HK-2 (cell line): ENCODE measurements at regions not wholly inside any gene's neighbourhood (a gene's known extent, or its start where the extent isn't known, plus 50 kb on each side); places are given as distances from the start of the nearest gene placed in this dataset.
"Not testable (repeated sequence)": the region's sequence is repeated elsewhere in the genome, so short reads cannot be mapped to it uniquely, and the experiment has no call there.

Experiments used
- DNase-seq: peaks from one replicate; pipeline ENCODE4 v3.0.0-alpha.2; 2018; ENCODE audit not compliant: unreplicated experiment

DNA sequence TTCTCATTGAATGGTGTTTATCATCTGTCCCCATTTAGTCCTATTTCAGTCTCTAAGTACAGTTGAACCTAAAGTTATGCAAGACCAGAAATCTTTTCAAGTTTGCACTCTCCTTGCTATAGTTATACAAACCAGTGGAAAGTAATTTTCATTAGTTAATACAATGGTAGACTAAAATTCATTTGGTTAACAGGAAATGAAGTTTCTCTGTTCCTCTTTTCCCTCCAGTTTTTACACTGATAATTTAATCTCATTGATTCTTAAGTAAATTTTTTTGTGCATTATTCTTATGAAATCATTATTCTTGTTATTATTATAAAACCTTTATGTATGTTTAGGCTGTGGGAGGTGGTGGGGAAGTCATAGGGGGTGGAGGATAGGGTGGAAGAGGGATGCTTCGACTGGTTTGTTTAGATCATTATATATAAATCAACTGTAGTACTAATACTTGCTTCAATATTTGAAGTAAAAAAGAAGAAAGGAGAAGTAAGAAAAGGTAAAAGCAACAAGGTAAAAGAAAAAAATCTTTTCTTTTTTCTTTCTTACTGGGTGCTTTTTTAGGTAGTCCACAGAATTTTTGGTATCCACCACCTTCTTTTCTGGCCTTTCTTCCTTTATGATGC lies 104.1 kb downstream of the GPR85 start:
- no peak for DNase-seq

DNA sequence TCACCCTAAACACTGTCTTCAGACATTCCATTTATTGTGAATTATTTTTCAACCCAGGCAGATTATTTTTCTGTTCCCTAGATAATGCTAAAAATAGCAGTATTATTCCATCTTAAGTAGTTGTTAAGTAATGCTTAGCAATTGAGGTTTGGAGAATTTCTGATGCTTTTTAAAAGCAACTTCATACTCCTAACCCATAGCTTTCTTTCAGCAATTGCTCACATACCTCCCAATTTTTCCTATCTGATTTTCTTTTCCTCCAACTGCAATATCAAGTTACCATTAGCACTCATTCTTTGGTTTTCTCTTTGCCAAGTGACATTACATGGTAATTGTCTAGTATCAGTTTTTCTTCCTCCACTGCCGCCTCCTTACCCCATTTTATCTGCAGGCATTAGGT lies 104.7 kb downstream of the GPR85 start:
- no peak for DNase-seq

DNA sequence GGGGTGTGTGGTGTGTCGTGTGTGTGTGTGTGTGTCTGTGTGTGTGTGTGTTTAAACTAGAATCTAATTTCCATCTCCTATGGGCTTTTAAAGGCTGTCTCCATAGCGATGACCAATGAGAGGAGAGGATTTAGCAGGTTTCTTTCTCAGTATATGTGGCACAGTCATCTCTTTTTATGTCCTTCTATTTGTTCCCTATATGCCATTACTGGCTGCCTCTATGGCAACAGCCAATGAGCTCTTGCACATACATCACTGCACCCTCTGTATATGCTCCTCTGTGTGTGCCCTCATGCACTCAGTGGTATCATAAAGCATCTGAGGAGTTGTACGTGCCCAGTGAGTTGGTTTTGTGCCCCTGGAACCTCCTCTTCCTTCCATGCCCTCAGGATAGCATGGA lies 107.6 kb downstream of the GPR85 start:
- not testable (repeated sequence) for DNase-seq

DNA sequence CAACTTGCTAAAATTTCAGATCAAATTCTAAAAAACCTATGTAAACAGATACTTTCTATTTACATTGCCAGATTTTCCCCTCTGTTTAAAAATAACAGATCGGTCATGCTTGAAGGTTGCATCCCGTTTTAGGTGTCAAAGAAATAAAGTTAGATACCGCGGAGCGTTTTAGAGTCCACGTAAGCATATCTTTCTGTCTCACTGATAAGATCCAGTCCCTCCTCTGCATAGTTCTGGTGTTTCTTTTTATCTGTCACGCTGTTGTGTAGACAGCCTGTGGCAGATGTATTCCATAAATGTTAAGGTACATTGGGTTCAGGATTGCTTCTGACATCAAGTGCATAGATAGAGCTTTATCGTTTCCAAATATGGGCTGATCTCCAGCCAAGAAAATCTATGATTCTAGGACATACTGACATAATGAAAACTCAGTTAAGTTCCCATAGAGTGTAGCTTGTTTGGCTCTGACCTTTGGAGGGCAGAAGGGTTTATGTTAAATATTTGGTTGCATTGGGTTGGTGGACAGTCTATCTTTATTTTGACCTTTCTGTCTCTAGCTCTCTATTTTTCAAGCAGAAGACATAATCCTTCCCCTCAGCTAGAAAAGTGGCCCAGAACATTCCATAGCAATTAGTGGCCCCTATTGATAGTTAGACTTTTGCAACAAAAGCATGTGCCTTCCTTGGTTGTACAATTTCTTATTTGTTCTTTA lies 109.2 kb downstream of the GPR85 start:
- DNase-seq, result not testable (repeated sequence)

DNA sequence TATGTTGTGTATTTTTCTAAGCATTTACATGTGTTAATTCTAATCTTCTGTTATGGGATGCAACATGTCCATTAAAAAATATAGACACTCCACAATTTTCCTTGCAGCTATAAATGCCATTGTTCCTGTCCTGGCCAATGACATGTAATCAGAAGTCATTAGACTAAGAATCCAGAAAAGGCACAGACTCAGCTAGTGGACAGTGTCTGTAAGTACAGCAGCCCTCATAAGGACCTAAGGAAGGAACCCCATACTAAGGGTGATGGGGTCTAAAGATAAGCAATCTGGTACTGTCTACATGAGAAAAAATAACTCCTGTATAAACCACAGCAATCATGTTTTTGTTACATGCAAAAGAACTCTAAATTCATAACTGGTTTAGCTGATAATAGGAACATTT lies 115.9 kb downstream of the GPR85 start:
- no peak for DNase-seq

DNA sequence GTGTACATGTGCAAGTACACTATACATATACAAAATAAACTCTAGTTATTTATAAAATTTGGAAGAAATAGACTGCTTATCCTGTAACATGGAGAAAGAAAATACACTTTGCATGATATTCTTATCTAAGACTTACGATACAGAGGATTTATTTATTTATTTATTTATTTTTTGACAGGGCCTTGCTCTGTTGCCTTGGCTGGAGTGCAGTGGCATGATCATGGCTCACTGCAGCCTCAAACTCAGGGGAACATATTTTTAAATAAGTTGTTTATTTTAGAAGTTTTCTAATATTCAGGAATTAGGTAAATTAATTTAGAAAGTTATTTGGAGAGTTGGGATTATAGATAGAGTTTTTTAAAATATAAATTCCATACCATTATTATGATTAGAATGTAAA lies 116.7 kb downstream of the GPR85 start:
- no peak for DNase-seq

DNA sequence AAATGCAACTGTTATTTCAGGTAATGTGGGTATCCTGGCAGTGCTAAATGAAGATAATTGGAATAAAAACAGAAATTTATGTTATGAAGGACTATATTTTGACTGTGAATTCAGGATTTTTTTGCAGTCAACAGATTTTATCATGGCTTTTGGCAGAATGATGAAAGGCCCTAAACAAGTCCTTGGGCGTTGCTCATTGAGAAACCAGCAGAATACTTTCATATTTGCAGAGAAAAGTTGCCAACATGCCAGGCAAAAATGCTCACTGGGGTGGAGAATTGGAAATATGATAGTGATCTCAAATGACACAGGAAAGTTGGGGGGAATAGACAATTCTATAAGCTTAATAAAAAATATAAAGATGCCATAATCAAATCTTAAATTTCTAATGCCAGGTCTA lies 121.1 kb downstream of the GPR85 start:
- DNase-seq, result no peak

DNA sequence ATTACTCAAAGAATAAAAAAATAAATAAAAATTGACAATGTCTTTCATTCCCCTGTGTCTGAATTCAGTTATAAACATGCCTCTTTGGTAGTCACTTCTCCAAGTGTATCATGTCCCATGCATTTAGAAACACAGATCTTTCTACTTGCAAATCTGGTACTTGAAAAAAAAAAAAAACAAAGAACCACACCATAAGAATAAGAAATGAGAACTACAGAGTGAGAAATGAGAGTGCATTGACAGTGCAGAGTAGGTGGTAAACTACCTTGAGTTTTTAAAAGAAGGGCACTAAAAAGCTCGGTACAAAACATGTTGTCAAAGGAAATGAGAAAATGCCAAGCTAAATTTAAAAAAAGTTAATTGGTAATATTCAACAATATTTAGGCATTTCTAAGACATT lies 123.0 kb downstream of the GPR85 start:
- no peak for DNase-seq

DNA sequence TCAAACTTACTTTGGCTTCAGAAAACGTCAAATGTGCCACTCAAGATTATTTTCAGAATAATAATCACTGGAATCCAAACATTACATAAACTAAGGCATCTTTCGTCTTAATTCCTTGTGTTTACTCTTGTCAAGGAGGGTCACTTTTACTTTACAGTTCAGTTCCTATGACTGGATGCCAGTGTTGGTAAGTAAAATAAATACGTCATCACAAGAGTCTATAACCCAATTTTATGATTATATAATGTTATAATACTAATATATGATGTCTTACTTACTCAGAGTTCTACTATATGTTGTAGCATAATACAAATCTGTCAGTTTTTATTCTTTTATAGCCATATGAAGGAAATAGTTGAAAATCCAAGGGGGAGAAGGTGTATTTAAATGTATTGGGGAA lies 123.8 kb downstream of the GPR85 start:
- DNase-seq, result no peak

DNA sequence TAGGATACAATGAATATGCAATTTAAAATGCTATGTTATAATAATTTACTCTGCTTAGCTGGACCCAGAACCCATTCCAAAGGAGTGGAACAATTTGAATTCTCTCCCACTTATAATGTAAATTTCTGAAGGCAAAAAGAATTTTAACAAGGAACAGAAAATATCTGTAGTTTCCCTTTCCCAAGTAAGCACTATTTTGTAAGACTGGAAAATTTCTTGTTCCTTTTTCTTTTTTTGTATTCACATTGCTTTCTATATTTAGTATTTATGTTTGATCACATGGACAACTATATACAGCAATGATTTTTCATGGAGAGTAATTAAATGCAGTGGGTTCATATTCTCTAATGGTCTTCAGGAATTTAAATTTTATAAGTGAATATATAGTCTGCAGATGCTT lies 127.4 kb downstream of the GPR85 start:
- DNase-seq, result no peak

DNA sequence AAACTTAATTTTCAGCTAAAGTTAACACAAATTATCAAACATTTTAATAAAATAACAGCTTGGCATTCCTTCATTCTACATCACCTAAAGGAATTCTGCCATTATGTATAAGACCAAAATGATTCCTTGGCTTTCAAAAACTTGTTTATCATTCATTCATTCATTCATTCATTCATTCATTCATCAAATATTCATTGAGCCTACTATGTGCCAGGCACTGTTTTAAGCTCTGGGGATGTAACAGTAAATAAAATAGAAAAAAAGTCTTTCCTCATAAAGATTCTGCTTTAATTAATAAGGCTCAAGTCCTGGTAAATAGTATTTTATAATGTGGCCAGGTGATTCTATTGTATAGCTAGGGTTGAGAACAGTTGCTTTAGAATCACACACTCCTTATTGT lies 127.9 kb downstream of the GPR85 start:
- DNase-seq, result no peak

DNA sequence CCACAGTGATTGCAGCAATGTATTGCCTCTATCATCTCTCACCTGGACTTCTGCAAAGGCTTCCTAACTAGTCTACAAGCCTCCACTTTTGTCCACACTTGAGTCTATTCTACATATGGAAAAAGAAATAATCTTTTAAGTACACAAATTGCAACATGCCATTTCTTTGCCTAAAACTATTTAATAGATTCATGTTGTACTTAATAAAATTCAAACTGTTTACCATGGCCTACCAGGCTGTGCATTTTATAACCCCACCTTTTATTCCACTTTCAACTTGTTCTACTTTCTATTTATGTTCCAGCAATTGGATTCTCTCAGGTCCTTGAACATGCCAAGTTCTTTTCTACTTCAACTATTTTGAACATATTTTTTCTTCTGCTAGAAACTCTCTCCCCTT lies 128.7 kb downstream of the GPR85 start:
- DNase-seq, result no peak

DNA sequence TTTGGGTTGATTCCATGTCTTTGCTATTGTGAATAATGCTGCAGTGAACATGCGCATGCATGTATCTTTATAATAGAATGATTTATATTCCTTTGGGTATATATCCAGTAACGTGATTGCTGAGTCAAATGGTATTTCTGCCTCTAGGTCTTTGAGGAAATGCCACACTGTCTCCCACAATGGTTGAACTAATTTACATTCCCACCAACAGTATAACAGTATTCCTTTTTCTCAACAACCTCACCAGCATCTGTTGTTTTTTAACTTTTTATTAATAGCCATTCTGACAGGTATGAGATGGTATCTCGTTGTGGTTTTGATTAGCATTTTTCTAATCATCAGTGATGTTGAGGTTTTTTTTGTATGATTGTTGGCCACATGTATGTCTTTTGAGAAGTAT lies 133.6 kb downstream of the GPR85 start:
- DNase-seq, result not testable (repeated sequence)

DNA sequence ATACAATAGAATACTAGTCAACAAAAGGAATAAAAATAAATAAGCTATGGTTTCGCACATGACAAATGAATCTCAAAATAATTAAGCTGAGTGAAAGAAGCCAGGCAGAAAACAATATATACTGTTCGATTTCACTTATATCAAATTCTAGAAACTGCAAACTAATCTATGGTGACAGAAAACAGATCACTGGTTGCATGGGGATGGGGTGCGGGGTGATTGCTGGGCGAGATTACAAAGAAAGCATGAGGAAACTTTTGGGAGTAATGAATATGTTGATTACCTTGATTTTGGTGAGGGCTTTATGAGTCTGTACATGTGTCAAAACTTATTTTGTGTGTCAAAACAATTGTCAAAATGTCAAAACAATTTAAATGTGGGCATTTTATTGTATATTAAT lies 135.6 kb downstream of the GPR85 start:
- DNase-seq, result no peak

DNA sequence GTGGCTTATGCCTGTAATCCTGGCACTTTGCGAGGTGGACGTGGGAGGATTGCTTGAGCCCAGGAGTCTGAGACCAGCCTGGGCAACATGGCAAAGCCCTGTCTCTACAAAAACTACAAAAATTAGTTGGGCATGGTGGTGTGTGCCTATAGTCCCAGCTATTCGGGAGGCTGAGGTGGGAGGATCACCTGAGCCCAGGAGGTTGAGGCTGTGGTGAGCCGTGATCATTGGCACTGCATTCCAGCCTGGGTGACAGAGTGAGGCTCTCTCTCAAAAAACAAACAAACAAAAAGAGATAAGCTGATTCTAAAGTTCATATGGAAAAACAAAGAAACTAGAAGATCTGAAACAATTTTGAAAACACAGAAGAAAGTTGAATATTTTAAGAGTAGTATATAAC lies 136.9 kb downstream of the GPR85 start:
- DNase-seq, result not testable (repeated sequence)

DNA sequence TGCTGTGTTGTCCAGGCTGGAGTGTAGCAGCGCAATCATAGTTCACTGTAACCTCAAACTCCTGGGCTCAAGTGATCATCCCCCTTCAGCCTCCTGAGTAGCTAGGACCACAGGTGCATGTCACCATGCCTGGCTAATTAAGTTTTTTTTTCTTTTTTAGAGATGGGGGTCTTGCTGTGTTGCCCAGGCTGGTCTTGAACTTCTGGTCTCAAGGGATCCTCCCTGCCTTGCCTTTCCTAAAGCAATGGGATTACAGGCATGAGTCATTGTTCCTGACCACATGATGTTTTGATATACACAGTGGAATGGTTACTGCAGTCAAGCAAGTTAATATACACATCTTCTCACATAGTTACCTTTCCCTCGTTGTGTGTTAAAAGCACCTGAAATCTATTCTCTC lies 140.3 kb downstream of the GPR85 start:
- DNase-seq, result no peak

DNA sequence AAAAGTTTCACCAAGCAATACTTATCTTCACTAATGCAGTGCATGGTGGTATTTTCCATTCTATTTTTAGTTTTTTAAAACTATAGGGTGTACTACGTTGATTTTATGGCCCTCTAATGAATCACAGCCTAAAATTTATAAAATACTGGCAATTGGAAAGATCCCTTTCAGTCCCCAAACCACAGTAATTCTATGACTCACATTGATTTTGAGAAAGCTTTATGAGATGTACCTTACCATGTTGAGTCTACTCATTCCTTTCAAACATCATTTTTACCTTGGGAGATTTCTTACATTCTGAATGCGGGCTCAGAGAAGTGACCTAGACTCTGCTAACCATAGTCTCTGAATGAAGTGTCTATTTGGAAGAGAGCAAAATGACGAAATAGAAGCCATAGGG lies 141.6 kb downstream of the GPR85 start:
- no peak for DNase-seq

DNA sequence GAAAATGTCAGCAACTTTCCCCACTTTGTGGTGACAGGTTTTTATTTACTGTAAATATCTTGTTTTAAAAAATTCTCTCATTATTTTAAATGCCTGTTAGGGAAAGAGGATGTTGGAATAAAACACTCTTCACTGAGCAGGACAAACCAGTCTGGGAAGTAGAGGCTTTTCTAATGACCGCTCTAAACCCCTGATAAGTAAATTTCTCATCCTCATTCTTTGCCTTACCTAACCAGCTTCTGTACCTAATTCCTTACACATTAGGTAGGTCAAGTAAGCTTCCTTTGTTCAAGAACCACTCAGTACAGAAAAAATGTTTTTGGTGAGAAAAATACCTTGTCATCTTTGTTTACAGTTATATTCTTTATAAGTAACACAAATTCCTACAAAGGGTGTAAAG lies 143.6 kb downstream of the GPR85 start:
- no peak for DNase-seq

DNA sequence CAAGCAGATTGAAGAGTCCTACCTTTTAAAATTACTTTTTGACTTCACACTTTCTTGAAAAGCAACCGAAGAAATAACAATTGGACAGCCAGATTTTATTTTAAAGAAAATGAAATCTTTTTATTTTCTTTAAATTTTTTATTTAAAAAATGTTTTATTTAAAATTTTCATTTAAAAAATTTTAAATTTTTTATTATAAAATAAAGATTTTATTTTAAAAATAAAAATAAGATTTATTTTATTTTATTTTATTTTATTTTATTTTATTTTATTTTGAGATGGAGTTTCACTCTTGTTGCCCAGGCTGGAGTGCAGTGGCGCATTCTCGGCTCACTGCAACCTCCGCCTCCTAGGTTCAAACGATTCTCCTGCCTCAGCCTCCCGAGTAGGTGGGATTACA lies 144.5 kb downstream of the GPR85 start:
- not testable (repeated sequence) for DNase-seq

DNA sequence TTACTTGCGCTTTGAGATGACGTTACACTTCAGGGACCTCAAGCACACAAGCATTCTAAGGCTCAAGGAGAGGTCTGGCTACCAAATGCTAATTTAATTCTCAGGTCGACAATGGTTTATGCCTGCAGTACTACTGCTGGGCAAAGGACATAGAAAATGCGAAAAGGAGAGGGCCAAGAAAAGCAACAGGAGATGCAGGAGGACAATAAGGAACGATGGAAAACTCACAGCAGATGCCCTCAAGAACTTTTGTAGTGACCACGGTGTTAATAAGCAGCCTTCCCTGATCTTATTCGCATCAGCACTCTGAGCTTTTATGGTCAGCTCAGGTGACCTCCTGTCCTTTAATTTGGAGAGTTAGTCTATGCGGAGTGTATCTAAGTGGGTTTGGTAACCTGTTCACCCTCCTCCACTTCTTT lies 146.3 kb downstream of the GPR85 start:
- no peak for DNase-seq

DNA sequence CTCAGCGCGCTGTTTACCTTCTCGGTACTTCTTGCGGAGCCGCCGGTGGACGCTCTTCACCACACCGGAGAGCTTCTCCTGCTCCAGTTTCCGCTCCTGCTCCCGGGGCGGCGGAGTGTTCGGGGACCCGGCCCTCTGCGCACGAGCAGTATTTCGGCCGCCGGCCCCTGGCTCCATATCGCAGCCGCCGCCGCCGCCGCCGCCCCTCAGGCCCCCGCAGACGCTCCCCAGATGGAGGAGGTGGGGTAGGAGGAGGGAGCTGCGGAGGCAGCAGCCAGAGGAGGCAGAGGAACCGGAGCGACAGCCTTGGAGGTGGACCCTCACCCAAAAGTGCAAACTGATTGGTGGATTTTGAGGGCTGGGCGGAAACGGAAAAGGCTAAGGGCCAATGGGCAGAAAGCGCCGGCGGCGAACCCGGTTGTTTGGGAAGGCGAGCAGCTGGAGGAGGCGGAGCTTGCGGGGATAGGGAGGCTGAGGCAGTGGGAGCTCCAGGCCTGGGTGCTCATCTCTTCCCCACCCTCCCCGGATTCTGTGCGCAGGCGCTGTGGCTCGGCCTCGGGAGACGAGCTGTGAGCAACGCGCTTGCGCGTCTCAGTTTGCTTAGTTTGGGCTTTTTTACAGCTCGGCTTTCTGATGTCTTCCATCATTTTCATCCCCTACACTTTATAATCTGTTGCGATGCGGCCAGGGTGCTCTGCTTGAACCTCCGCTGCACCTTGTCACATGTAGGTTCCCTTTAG lies 146.9 kb downstream of the GPR85 start:
- peak; percentile 100 for DNase-seq

DNA sequence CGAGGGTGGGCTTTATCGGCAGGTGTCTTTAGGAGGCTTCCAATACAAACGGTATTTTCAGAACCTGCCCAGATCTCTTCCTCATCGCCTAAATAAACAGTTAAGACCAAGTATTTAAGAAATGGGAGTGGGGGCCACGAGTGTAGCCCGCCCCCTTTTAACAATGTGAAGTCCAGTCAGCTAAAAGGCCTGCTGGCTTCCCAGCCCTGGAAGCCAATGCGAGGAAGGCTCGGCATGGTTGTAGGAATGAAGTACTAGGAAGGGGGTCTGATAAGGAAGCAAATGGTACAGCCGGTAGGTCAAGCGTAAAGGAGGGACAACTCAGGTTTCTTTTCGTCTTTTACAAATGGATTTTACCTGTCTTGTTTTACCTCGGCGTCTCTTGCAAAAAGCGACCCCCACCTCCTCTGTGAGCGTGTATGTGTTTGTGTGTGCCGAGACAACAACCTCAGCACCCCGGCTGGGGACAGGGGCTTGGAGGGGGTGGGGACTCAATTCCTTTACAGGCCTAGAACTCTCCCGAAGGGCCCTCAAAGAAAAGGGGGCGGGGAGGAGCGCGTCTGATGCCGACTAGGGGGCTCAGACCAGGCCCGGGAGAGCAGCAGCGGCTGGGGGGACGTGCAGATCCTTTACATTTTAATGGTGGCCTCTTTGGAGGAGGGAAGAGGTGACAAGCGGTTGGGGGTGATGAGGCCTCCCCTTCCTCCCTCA lies 147.6 kb downstream of the GPR85 start:
- DNase-seq, result peak; percentile 30
